ELR (cell line): ENCODE measurements at regions not wholly inside any gene's neighbourhood (a gene's known extent, or its start where the extent isn't known, plus 50 kb on each side); places are given as distances from the start of the nearest gene placed in this dataset.

Experiments used
- DNase-seq: peaks from one replicate; pipeline ENCODE4 v3.0.0-alpha.2; 2015; ENCODE audit warnings: low read depth

DNA sequence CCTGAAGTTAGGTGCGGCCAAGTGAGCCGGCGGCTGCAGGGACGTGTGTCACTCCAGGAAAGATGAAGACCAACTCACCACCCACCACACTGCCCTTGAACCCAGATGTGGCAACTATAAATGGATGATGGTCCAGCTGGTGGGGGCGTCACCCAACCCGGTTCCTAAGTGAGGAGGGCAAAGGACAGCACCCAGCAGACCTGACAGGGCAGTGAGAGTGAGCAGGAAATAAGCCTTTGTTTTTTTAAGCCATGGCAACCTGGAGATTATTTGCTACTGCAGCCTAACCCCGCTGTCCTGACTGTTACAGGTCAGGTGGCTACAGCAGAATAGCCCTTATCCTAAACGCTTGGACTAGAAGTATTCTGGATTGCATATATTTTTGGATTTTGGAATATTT lies 228.9 kb downstream of the CTTN start:
- DNase-seq, result no peak

DNA sequence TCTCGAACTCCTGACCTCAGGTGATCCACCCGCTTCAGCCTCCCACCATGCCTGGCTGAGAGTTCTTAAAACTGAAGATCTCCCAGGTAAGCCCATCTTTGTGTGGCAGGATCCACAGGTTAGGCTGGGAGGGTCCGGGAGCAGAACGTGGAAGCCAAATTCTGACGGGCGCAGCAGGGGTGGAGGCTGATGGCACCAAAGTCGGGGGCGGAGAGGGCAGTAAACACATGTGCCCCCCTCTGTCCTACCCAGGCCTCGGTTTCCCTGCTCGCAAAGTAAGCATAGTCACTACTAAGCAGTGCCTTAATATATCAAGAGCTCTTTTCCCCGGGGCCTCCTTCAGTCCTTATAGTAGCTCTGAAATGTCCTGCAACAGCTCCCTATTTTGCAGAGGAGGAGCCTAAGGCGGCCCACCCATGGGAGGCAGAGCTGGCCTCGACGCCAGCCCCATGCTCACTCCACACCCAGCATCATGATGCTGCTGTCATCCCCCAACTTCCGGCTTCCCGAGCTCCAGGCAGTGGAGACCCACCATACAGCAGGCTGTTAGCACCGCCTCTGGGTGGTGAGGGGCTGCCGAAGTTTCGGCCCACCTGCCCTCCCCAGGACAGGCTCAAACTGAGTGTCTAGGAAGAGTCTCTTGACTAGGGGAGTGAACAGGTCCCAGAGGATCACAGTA lies 230.0 kb downstream of the CTTN start:
- DNase-seq, result no peak

DNA sequence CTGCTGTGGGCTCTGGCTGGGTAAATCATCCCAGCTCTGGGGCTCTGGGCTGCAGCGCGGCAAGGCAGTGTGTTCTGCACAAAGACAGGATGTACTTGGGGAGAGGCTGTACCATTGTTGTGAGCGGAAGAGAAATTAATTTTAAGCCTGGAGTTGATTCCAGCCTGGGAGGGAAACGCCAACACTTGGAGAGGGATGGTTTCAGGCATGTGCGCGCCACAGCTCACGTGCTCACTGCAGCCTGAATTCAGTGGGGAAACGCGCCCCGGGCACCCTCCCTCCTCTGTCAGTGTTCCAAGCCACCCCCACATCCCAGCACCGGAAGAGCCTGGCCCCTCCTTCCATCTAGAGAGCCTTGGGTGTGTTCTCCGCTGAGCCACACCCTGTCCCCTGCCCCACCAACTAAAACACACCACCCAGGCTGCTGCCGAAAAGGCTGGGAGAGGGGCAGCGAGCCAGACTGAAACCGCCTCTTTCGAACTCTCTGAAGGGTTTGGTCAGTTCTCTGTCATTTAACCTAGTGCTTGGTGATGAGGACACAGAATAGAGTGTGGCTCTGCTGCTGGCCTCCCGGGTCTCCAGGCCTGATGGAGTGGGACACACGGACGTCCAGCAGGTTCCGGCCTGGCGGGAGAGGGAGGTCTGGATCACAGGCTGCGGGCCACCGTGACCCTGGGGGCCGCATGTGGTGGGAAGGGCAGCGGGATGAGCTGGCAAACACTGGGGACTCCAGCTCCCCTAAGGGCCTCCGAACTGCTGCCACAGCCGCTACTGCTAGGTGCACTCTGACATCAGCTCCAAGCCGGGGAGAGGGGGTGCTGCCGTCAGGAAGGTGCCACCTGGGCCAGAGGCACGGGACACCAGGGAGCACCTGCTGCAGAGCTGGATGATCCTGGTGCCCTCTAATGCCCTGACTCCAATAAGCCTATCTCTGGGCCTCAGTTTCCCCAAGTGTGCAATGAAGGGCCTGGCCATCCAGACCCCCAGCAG lies 230.8 kb downstream of the CTTN start:
- no peak for DNase-seq

DNA sequence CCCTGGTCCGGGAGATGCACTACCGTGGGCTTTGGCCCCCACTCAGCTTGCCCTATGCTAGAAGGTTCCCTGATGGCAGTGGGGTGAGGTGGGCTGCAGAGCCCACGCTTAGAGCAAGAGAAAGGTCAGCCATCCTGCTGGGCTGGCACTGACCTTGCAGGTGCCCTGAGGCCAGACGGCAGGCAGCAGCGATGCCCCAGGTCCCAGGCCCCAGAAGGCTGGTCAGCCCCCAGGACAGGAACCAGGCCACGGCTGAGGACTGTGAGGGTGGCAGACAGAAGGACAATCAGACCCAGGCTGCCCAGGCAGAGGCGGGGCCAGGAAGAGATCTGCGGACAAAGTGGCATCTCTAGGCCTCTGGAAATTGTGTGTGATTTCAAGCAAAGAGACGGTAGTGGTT lies 231.7 kb downstream of the CTTN start:
- DNase-seq, result no peak

DNA sequence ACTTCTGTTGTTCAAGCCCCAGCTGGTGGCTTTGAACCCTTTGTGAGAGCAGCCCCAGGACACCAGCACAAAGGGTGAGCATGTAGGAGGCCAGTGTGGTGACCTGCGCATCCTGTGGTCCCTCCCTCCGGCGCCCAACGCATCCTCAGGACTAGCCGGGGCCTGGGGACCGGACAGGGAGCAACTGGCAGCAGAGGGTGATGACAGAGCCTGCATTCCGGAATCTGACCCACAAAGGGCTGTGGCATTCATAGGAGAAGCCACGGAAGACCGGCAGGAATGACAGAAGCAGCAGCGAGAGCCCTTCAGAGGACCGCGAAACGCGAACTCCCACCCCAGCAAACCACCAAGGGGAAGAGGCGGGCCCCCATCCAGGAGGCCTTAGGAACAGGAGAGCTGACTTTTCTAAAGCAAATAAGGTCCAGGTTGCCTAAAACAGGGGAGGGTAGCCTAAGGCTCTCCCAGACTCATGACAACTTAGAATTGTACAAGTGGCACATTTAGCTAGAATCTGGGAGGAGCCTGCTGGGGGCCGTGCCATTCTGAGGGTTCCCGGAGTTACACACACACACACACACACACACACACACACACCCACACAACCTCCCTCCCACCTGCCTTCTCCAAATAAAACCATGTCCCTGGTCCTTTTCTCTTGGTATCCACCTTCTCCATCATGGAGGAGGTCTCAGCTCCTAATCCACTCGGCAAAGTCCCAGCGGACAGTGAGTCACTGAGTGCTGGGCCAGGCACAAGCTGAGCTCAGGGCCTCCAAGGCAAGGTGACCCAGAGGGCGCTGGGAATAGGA lies 232.7 kb downstream of the CTTN start:
- no peak for DNase-seq

DNA sequence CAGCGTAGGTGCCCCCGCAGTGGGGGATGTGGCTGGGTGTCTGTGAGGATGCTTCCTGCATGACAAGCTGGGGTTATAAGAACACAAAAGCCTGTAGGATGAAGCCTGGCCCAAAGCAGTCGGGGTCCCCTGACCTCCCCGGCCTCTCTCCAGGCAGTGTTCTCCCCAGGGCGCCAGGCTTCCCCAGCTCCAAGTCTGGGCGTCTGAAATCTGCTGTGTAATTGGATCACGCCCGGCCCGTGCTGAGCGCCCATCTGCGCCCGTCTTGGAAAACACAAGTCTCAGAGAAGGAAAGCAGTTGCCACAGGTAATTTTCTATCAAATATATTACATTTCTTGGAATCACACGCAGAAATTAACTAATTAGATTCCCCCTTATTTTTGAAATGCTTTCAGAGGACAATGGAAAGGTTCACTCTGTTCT lies 233.3 kb downstream of the CTTN start:
- DNase-seq, result no peak

DNA sequence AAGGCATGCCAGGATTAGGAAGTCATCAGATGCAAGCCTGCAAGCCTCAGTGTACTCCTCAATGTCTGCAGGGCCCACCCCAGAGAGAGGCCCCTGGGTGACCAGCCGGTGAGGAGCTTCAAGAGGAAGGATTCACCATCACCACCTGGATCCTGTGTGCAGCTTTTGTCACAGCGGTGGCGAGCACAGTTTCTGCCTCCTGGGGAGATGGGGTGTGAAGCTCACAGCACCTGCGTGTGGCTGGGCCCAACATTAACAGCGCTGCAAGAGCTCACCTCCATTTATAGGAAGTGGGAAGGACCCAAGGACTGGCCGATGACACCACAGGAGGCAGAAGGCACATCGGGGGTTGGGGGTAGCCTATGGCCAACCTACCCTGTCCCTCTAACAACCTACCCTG lies 235.3 kb downstream of the CTTN start:
- DNase-seq, result no peak

DNA sequence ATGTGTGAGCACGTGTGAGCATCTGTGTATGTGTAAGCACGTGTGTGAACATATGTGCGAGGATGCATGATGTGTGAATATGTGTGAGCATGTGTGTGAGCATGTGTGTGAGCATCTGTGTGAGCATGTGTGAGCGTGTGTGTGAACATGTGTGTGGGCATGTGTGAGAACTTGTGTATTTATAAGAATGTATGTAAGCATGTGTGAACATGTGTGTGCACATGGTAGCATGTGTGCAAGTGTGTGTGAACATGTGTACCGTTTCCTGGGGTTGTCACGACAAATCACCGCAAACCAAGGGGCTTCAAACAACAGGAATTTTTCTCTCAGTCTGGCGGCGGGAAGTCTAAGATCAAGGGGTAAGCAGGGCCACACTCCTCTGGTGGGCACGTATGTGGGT lies 238.3 kb downstream of the CTTN start:
- DNase-seq, result no peak

DNA sequence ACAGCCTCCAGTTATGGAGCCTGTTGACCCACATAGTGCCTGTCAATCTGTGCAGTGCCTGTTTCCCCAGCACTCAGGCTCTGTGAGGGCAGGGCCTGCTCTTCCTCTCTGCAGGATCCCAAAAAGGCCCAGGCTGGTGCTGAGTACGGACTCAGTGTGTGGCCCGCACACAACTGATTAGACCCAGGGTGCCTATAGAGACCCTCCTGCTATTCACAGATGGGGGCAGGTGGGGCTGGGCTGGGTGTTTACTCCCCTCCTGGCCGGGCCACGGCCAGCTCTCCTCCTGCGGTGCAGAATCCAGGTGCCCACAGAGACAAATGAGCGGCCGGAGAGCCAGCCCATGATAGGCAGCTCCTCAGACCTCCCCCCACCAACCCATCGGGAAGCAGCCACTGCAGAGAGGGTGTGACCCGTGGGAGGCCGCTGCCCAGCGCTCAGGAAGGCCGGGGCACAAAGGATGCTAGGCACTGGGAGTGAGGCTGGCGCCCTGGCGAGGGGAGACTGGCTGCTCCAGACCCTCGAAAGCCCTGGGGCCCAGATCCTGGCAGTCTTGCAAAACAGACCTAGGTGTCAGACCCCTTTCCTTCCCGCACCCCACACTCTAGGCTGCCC lies 239.0 kb downstream of the CTTN start:
- no peak for DNase-seq

DNA sequence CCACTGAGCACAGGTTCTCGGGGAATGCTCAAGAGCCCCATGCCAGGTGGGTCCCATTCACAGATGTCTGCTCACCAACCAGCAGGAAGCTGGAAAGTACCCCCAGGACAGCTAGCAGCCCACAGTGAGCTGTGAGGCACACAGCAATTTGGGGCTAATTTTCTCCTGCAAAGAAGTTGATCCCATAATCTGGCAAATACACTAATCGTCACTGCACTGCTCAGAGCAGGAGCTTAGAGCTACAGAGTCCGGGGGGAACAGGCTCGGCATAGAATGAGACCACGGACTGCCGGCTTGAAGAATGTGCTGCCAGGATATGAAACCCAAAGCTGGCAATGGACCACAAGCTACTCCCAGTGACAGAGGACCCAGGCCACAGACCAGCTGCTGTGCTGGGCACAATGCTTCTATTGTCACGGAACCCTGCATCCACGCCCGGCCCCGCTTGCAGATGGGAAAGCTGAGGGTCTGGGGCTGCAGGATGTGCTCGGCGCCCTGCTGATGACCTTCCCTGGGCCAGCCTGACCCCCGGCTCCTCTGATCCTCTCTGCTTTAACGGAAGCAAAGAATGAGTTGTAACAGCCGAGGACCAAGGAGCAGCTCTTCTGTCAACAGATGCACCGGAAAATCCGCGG lies 239.7 kb downstream of the CTTN start:
- no peak for DNase-seq

DNA sequence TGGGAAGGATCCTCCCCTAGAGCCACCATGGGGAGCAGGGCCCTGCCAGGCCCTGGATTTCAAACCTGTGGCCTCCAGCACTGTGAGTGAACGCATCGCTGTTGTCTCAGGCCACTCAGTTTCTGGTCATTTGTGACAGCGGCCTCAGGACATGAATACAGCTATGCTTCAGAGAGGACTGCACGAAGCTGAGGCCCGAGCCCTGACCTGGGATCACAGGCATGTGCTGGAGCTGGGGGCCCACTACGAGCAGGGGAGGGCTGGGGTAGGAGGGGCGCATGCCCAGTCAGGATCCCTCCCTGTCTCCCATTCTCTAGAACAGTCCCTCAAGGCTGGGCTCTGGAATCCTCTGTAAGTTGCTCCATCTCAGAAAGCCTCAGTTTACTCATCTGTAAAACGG lies 242.1 kb downstream of the CTTN start:
- DNase-seq, result no peak

DNA sequence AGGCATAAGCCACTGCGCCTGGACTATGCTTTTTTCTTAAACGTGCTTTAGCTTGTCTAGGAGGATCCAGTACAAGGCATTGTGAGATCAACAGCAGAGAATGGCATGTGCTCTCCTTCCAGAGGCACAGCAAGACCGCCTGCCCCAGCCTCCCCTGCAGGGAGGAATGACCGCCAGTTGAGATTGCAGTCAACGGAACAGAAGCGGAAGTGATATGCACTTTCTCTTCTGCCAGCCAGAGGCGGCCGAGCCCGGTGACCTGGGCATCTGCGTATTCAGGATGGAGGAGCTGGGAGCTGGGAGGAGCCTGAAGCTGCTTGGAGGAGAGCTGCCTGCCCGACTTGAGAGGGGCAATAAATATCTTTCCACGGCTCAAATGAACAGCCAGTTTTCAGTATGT lies 243.0 kb downstream of the CTTN start:
- DNase-seq, result no peak

DNA sequence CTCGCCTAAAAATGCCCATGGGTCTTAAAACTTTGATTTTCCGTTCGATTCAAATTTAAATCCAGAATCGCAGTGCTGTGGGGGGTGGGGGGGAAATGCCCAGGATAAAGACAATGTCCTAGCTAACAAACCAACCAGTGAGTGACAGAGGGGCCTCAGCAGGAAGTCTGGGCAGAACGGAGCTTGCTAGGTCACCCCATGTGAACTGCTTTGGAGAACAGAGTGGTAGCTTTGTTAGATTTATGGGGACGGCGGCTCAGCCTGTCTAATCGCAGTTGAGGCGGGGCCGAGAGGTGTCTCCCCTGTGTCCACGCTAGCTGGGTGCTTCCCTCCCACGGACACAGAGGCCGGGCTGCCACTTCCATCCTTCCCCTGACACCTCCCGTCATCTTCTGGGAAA lies 243.9 kb downstream of the CTTN start:
- DNase-seq, result no peak

DNA sequence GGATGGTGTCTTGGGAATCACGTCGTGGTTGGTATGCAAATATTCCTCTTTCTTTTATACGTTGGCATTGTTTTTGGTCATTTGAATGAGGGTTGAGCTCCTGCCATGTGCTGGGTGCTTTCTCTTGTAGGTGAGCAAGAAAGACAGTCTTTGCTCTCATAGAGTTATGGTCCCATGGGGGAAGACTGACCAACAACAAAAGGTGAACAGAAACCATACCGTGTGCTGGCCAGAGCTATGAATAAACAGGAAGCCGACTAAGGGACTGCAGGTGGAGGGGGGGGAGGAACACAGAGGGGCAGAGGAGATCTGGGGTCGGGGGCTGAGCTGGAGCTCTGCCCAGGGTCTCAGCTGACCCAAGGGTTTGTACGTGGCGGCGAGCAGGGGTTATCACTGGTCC lies 245.3 kb downstream of the CTTN start:
- no peak for DNase-seq

DNA sequence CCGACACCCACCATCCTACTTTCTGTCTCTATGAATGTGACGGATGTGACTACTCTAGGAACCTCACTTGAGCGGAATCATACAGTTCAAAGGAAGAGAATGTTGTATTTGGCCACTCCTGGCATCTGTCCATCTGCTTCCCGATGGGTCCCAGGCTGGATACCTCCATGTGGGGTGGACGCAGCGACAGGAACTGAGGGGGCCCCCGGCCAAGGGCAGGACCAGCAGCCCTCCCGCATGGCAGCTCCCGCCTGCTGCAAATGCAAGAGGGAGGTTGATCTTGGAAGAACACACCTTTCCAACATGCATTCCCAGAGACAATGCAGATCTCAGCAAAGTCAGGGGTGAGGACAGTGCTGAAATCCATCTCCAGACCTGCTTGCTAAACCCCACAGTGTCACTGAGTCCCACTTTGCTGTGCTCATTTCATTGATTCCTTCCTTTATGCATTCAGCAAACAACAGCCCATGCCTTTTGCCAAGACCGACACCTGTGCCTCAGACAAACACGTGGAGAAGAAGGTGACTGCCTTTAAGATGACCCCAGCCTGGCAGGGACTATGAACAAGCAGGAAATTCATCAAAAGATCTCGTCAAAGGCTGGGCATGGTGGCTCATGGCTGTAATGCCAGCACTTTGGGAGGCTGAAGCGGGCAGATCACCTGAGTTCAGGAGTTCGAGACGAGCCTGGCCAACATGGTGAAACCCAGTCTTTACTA lies 246.2 kb downstream of the CTTN start:
- DNase-seq, result no peak

DNA sequence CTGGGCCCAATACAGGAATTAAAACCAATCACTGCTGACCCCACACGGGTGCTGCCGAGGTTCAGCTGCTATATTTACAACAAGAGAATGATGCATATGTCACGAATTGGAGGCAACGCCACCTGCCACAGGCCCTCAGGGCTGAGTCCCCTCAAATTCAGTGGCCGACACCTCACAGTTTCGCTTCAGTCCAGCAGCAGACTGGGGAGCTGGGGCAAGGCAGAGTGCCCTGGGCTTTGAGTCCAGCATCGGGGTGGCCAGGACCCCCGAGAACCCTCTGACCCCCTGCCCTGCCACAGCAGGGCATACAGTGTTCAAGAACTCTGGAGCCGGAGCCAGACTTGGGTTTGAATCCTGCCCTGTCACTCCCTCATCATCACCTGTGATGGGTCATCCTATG lies 247.2 kb downstream of the CTTN start:
- DNase-seq, result no peak

DNA sequence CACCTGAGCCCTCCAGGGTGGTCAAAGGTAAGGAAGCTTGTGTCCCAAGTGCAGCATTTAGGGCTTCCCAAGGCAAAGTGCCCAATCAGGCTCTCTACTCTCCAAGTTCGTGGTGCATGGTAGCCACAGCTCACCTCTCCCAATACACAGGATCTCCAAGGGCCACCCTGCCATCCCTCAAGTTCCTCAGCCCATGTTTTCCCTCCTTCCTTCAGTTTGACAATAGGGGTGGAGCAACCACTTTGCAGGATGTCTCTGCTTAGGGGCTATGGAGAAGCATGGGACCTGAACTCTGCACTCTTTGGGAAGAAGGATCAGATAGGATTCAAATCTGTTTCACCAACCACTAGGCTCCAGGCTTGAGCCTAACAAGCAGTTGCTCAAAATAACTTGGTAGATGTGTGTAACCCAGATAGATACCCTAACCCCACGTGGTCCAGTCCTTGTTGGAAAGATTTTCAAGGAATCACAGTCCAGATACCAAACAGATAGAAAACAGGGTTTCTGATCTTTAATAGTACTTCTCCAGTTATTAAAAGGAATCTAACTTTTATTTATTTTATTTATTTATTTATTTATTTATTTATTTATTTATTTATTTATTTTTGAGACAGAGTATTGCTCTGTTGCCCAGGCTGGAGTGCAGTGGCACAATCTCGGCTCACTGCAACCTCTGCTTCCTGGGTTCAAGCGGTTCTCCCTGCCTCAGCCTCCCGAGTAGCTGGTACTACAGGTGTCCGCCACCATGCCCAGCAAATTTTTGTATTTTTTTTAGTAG lies 248.1 kb downstream of the CTTN start:
- DNase-seq, result no peak

DNA sequence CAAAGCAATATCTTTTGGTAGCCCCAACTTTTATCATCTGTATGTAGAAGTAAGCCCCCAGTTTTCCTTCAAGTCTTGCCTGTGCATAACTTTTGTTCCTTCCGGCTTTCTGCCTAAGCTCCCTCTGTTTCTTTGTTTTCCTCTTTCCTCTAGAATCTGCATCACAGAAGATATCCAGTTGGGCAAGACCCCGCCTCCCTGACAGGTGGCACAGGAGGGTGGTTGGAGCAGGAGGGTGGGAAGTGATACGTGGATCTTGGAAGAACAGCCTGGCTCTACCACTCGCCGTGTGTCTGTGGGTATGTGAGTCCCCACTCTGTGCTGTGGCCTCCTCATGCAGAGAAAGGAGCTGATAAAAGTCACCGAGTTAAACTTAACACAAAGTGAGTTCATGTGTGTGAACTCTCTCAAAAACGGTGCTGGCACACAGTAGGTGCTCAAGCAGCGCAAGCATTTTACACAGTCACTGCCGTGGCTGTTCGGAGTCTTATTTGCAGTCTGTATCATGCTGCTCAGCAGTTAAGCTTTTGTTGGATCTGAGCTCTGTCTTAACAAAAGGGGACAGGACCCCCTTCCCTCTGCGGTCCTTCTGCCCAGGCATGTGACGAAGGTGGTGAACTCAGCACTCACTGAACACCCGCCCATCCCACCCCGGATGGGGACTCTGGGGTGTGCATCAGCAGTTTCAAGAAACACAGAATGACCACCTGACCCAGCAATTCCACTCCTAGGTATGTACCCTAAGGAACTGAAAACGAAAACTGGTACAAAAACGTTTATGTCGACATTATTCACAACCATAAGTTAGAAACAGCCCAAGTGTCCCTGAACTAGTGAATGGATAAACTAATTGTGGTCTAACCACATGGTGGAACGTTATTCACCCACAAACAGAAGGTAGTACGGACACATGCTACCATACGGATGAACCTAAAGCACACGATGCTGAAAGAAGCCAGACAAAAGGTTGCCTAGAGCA lies 249.1 kb downstream of the CTTN start:
- no peak for DNase-seq
